BJ (cell line): ENCODE measurements at regions not wholly inside any gene's neighbourhood (a gene's known extent, or its start where the extent isn't known, plus 50 kb on each side); places are given as distances from the start of the nearest gene placed in this dataset.
A peak's percentile ranks its signal among the peaks of the same experiment; 100 is the strongest.

Experiments
- CTCF ChIA-PET: fragments of 350-600 bp; formaldehyde crosslinking; extraction: SDS; loops from one replicate; lab custom pipeline; 2021; ENCODE audit warnings: antibody characterized with exemption, inconsistent platforms; lab: Yijun Ruan, JAX
- POLR2A ChIA-PET: fragments of 300-600 bp; sonication (Branson Sonifier 250); formaldehyde crosslinking; extraction: SDS; loops from one replicate; lab custom pipeline; 2021; ENCODE audit warnings: antibody characterized with exemption; lab: Charles Lee
- DNase-seq: peaks from one replicate; pipeline ENCODE4 v3.0.0-alpha.2; 2011; ENCODE audit warnings: low read depth
- H3K27me3 ChIP-seq: 2 replicates; pipeline ENCODE4 v1.6.0; 2011; ENCODE audit warnings: low read length; ENCODE audit not compliant: control insufficient read depth, insufficient read depth
- H3K36me3 ChIP-seq: 2 replicates; pipeline ENCODE4 v1.5.1; 2011; ENCODE audit warnings: low read length; ENCODE audit not compliant: control insufficient read depth, insufficient read depth
- H3K4me3 ChIP-seq: 2 replicates; pipeline ENCODE4 v1.5.1; 2011; ENCODE audit warnings: low read depth, mild to moderate bottlenecking, control low read depth, low read length
- CTCF ChIP-seq: IDR thresholded peaks from 2 replicates; pipeline ENCODE4 v1.5.1; 2011; ENCODE audit warnings: low read depth, mild to moderate bottlenecking, control low read depth, inconsistent platforms, low read length, moderate library complexity; ENCODE audit not compliant: insufficient read depth

- TF ChIP-seq CTCF = no peak
- POLR2A ChIA-PET = no interaction called here
- CTCF ChIA-PET = interaction anchor here (1.3 kb wide), 1 partner anchor 12 kb away, joined by 3 read pairs; no protein-coding TSS in a partner anchor
- H3K36me3 ChIP-seq = no peaks in the 10 kb centered on the region
- DNase-seq = no peak
- no peak overlapping the region for H3K4me3 ChIP-seq
- H3K27me3 ChIP-seq = no peaks in the 10 kb centered on the region
Measured at GRCh38 chr20:1832634-1833033, 62.6 kb upstream of the SIRPA start.

- Histone ChIP-seq H3K27me3 (no peaks in the 10 kb centered on the region), H3K36me3 (no peaks in the 10 kb centered on the region), H3K4me3 (no peak overlapping the region)
- no peak for DNase-seq
- ChIA-PET POLR2A (no interaction called here), CTCF (no interaction called here)
- TF ChIP-seq CTCF = no peak
Measured at GRCh38 chr20:1831606-1832005, 63.6 kb upstream of the SIRPA start.

GRCh38 chr20:1831096-1831495 lies 64.1 kb upstream of the SIRPA start:
- DNase-seq = no peak

GRCh38 chr20:1830240-1830639 lies 65.0 kb upstream of the SIRPA start:
- no peak overlapping the region for H3K4me3 ChIP-seq
- H3K27me3 ChIP-seq = no peaks in the 10 kb centered on the region
- CTCF ChIA-PET = interaction anchor here (0.9 to 1.8 kb wide), 3 partner anchors 13 to 28 kb away, joined by 3 to 7 read pairs (median 6); no protein-coding TSS in a partner anchor
- POLR2A ChIA-PET = interaction anchor here (0.6 kb wide), 1 partner anchor 30 kb away, joined by 3 read pairs; no protein-coding TSS in a partner anchor
- no peak for TF ChIP-seq CTCF
- peak; percentile 83 for DNase-seq
- no peaks in the 10 kb centered on the region for H3K36me3 ChIP-seq

More at GRCh38 chr20:1831096-1831495, 64.1 kb upstream of the SIRPA start:
- Histone ChIP-seq H3K36me3 (no peaks in the 10 kb centered on the region), H3K4me3 (no peak overlapping the region), H3K27me3 (no peaks in the 10 kb centered on the region)
- no peak for TF ChIP-seq CTCF
- CTCF ChIA-PET = interaction anchor here (1.5 to 1.8 kb wide), 2 partner anchors 14 to 29 kb away, joined by 6 to 7 read pairs; no protein-coding TSS in a partner anchor
- POLR2A ChIA-PET = interaction anchor here (0.6 kb wide), 1 partner anchor 29 kb away, joined by 3 read pairs; no protein-coding TSS in a partner anchor

- ChIA-PET POLR2A (no interaction called here), CTCF (interaction anchor here (1.8 kb wide), 1 partner anchor 27 kb away, joined by 7 read pairs; no protein-coding TSS in a partner anchor)
- Histone ChIP-seq H3K27me3 (no peaks in the 10 kb centered on the region), H3K4me3 (no peak overlapping the region), H3K36me3 (no peaks in the 10 kb centered on the region)
- no peak for TF ChIP-seq CTCF
- DNase-seq = no peak
Measured at GRCh38 chr20:1829531-1829930, 65.7 kb upstream of the SIRPA start.
